Right lobe of liver (tissue), 6 donors: ENCODE measurements at regions not wholly inside any gene's neighbourhood (a gene's known extent, or its start where the extent isn't known, plus 50 kb on each side); places are given as distances from the start of the nearest gene placed in this dataset.

Experiments used
- ATAC-seq, 4 donors: fragments of 200-7000 bp; cut with Tn5 transposase; one replicate each; pipeline ENCODE4 v1.9.1; 2020; ENCODE audit warnings: mild to moderate bottlenecking in 4 of 4, moderate library complexity in 4 of 4
- DNase-seq, 3 donors: peaks; one replicate each; pipeline ENCODE4 v3.0.0-alpha.2; 2020
- H3K27ac ChIP-seq, 3 donors: fragments of 200-600 bp; one replicate each; pipeline ENCODE4 v1.8.0; 2022
- H3K27me3 ChIP-seq, 2 donors: fragments of 200-600 bp; one replicate each; pipeline ENCODE4 v1.8.0; 2022
- H3K36me3 ChIP-seq, 4 donors: fragments of 200-600 bp; sonication (generic) in 1 of 4; one replicate each; pipeline versions ENCODE4 v1.5.1 to v1.8.0; 2017 to 2022; ENCODE audit warnings: control low read depth in 1 of 4
- H3K4me1 ChIP-seq, 4 donors: fragments of 200-600 bp; sonication (generic) in 1 of 4; one replicate each; pipeline versions ENCODE4 v1.5.1 to v1.8.0; 2017 to 2022; ENCODE audit warnings: control low read depth in 1 of 4
- H3K4me3 ChIP-seq, 3 donors: fragments of 200-600 bp; one replicate each; pipeline ENCODE4 v1.8.0; 2022
- H3K9me3 ChIP-seq, 4 donors: fragments of 200-600 bp; sonication (generic) in 1 of 4; one replicate each; pipeline versions ENCODE4 v1.5.1 to v1.8.0; 2017 to 2022; ENCODE audit warnings: control low read depth in 1 of 4
- POLR2A ChIP-seq: fragments of 450-650 bp; IDR thresholded peaks from one replicate; pipeline ENCODE4 v1.6.1; 2017; ENCODE audit warnings: antibody characterized with exemption, mild to moderate bottlenecking
- WGBS: methylation state at CpG from one replicate; pipeline ENCODE4 v1.1.6; 2018; ENCODE audit warnings: low coverage, low lambda C conversion rate; ENCODE audit not compliant: insufficient coverage; ENCODE audit errors: missing lambda C conversion rate; 5-methylcytosine and 5-hydroxymethylcytosine counted together
- intact Hi-C, 2 donors: fragments of 100-400 bp; cut with DNase I; formaldehyde crosslinking; loops; one replicate each; pipeline versions ENCODE4 v1.11.2 to v1.14.1; 2022
- TF ChIP-seq, protein P1 (sequence below), 4 donors: fragments of 200-600 bp in 3 of 4; fragments of 450-650 bp in 1 of 4; IDR thresholded peaks; one replicate each; pipeline versions ENCODE4 v1.5.1 to v1.8.0; 2016 to 2022; ENCODE audit warnings: antibody characterized with exemption in 4 of 4, mild to moderate bottlenecking in 2 of 4
- donor health status: DM: no; HTN: yes; CAD: no.
- donor health status: DM: no; HTN: no; CAD: no.
- donor health status: DM: no; HTN: no; CAD: no.
- donor health status: DM: no; HTN: yes; CAD: no.
- donor health status: DM: no; HTN: yes; CAD: no.

DNA sequence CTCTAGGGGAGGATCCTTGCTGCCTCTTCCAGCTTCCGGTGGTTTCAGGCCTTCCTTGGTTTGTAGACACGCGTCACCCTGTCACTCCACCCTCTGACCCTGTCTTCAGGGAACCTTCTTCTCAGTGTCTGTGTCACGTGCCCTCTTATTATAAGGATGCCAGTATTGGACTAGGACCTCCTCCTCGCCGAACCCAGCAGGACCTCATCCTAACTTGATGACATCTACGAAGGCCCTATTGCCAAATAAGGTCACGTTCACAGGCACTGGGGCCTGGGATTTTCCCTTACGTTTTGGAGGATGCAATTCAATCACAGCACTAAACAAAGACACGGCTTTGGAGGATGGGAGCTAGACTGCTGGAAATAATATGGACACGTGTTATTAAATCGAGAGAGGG lies 408.7 kb downstream of the BRD1 start:
- no peak for TF ChIP-seq POLR2A
- TF ChIP-seq, protein P1, sequence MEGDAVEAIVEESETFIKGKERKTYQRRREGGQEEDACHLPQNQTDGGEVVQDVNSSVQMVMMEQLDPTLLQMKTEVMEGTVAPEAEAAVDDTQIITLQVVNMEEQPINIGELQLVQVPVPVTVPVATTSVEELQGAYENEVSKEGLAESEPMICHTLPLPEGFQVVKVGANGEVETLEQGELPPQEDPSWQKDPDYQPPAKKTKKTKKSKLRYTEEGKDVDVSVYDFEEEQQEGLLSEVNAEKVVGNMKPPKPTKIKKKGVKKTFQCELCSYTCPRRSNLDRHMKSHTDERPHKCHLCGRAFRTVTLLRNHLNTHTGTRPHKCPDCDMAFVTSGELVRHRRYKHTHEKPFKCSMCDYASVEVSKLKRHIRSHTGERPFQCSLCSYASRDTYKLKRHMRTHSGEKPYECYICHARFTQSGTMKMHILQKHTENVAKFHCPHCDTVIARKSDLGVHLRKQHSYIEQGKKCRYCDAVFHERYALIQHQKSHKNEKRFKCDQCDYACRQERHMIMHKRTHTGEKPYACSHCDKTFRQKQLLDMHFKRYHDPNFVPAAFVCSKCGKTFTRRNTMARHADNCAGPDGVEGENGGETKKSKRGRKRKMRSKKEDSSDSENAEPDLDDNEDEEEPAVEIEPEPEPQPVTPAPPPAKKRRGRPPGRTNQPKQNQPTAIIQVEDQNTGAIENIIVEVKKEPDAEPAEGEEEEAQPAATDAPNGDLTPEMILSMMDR (IDR thresholded peaks at IDR 0.05), result no peak
- WGBS, result 64% methylated on average over 12 of the region's 12 CpGs
- Histone ChIP-seq H3K4me3 (no peak overlapping the region), H3K9me3 (no peaks in the 10 kb centered on the region), H3K4me1 (no peaks in the 10 kb centered on the region), H3K36me3 (no peaks in the 10 kb centered on the region), H3K27me3 (no peaks in the 10 kb centered on the region), H3K27ac (no peak overlapping the region)
- no peak for DNase-seq
- intact Hi-C loops, result no loop called here
- no peak for ATAC-seq

DNA sequence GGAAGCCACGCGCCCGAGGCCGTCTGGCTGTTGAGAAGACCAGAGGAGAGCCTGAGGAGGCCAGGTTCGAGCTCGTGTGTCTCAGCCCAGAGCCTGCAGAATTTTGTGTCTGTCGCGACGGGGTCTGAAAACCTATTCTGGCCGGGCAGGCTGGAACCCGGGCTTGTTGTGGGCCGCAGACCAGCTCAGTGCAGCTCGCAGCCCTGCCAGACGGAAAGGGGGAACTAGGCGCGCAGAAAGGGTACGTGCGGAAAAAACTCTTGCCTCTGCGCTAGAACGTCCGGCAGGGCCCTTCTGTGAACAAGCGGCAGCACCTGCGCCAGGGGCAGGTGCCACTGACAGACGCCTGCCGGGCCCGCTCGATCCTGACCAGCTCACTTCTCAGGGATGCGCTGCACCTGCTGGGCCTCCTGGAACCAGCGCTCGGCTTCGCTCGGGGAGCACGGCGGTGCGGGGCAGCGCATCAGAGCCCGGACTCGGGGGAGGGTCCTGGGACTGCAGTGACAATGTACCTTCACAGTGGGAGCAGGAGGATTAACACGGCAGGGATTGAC lies 409.3 kb downstream of the BRD1 start:
- H3K27me3 ChIP-seq, result no peaks in the 10 kb centered on the region
- H3K4me1 ChIP-seq, result no peaks in the 10 kb centered on the region
- no peak overlapping the region for H3K4me3 ChIP-seq
- TF ChIP-seq POLR2A, result no peak
- TF ChIP-seq, protein P1 (IDR thresholded peaks at IDR 0.05), result no peak
- WGBS, result 64% methylated on average over 16 of the region's 39 CpGs
- intact Hi-C loops, result no loop called here
- no peaks in the 10 kb centered on the region for H3K9me3 ChIP-seq
- H3K27ac ChIP-seq, result no peak overlapping the region
- DNase-seq, result no peak
- ATAC-seq, result no peak
- no peaks in the 10 kb centered on the region for H3K36me3 ChIP-seq

DNA sequence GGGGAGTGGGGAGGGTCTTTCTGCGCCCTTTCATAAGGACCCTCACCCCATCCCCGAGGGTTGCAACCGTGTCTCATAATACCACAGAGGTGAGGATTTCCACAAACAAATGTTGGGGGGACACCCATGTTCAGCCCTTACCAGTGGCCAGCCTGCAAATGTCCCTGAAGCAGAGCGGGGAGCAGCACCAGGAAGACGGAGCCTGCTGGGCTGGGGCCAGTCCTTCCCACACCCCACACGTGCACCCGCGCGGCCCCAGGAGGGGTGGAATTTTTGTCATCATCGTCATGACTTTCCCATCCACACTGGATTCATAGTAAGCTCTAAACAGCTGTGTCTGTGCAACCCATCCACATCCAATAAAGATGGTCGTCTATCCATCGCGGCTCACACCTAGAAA lies 409.8 kb downstream of the BRD1 start:
- intact Hi-C loops, result no loop called here
- Histone ChIP-seq H3K27me3 (no peaks in the 10 kb centered on the region), H3K9me3 (no peaks in the 10 kb centered on the region), H3K36me3 (no peaks in the 10 kb centered on the region), H3K27ac (no peak overlapping the region), H3K4me1 (no peaks in the 10 kb centered on the region), H3K4me3 (no peak overlapping the region)
- DNase-seq (peak in 1 of 3 donors; percentile 13), ATAC-seq (no peak)
- TF ChIP-seq POLR2A, result no peak
- 68% methylated on average over 6 of the region's 13 CpGs for WGBS

DNA sequence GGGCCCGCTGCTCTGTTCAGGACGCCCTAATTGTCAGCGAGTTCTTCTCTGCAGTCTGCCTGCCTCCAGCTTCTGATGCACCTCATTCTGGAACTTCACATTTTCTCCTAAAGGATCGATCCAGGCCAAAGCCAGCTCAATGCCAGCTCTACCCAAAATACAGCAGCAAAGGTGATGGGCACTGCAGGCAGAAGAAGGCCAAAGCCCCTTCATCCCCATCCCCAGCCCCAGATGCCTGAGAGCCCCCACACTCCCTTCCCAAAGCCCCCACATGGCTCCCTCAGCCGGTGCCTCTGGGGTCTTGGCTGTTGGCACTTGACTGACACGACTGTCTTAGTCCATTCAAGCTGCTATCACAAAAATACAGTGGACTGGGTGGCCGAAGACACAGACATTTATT lies 410.3 kb downstream of the BRD1 start:
- Histone ChIP-seq H3K27ac (no peak overlapping the region), H3K36me3 (no peaks in the 10 kb centered on the region), H3K27me3 (no peaks in the 10 kb centered on the region), H3K4me3 (no peak overlapping the region), H3K4me1 (no peaks in the 10 kb centered on the region), H3K9me3 (no peaks in the 10 kb centered on the region)
- no peak for ATAC-seq
- TF ChIP-seq, protein P1 (IDR thresholded peaks at IDR 0.05), result no peak
- TF ChIP-seq POLR2A, result no peak
- WGBS, result 67% methylated on average over 5 of the region's 7 CpGs
- DNase-seq, result no peak
- intact Hi-C loops, result no loop called here

DNA sequence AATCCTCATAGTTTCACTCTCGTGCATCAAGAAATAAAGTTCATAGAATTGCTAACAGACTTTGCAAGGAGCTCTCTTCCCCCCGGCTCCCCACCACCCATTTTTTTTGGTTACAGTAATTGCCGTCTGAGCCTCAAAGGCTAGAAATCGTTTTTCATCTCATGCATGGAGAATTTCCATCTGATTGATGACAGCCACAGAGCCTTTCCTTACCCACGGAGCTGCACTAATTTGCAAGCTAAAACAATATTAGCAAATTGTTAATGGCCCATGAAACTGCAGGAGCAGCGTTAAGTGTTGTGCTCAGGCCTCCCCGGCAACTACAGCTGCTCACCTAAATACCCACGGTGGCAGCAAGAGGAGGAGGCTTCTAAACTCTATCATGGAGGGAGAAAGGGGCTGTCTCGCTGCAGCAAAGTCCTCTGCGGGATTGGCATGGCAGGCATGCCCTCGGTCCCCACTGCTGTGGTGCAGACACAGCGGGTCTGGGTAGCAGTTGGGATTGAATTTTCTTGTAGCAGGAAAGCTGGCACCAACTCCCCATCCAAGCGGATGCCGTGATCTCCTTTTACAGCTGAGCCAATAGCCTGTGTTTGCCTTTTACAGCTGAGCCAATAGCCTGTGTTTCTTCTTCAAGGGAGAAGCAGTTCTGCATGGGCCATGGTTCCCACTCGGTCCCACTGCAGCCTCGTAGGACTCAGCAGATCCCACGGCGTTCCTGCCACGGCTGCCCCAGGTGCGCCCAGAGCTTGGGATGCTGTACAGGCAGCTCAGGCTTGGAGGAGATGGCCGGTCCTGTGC lies 412.3 kb downstream of the BRD1 start:
- DNase-seq, result peak in 1 of 3 donors; percentile 32
- intact Hi-C loops, result no loop called here

More for the DNA sequence above, 412.3 kb downstream of the BRD1 start:
- Histone ChIP-seq H3K4me1 (no peaks in the 10 kb centered on the region), H3K9me3 (no peaks in the 10 kb centered on the region), H3K4me3 (no peak overlapping the region), H3K27me3 (no peaks in the 10 kb centered on the region), H3K27ac (no peak overlapping the region), H3K36me3 (no peaks in the 10 kb centered on the region)
- TF ChIP-seq POLR2A, result no peak
- TF ChIP-seq, protein P1 (IDR thresholded peaks at IDR 0.05), result no peak
- no peak for ATAC-seq
- WGBS, result 33% methylated on average over 12 of the region's 21 CpGs
